Neural progenitor cell (in vitro differentiated cells): ENCODE measurements at regions not wholly inside any gene's neighbourhood (a gene's known extent, or its start where the extent isn't known, plus 50 kb on each side); places are given as distances from the start of the nearest gene placed in this dataset.

Experiments used
- DNase-seq: peaks from one replicate; pipeline ENCODE4 v3.0.0-alpha.2; 2016; ENCODE audit warnings: low spot score
- H2AFZ ChIP-seq: fragments of 200-600 bp; sonication (generic); replicated peaks from 2 replicates; pipeline ENCODE4 v1.6.1; 2016; ENCODE audit warnings: antibody characterized with exemption
- H3F3A ChIP-seq: fragments of 200-600 bp; sonication (generic); 2 replicates; pipeline ENCODE4 v1.6.1; 2016; ENCODE audit warnings: antibody characterized with exemption, low read depth
- H3K27ac ChIP-seq: fragments of 200-600 bp; sonication (generic); 2 replicates; pipeline ENCODE4 v1.5.1; 2016; ENCODE audit warnings: mild to moderate bottlenecking
- H3K27me3 ChIP-seq: fragments of 200-600 bp; sonication (generic); 2 replicates; pipeline ENCODE4 v1.6.1; 2016; ENCODE audit warnings: mild to moderate bottlenecking, moderate library complexity
- H3K36me3 ChIP-seq: fragments of 200-600 bp; sonication (generic); 2 replicates; pipeline ENCODE4 v1.5.1; 2016
- H3K4me1 ChIP-seq: fragments of 200-600 bp; sonication (generic); 2 replicates; pipeline ENCODE4 v1.6.1; 2016; ENCODE audit warnings: mixed run types
- H3K4me2 ChIP-seq: fragments of 200-600 bp; sonication (generic); 2 replicates; pipeline ENCODE4 v1.6.1; 2016
- H3K4me3 ChIP-seq: fragments of 200-600 bp; sonication (generic); 2 replicates; pipeline ENCODE4 v1.5.1; 2016
- H3K79me2 ChIP-seq: fragments of 200-600 bp; sonication (generic); 2 replicates; pipeline ENCODE4 v1.6.1; 2016; ENCODE audit warnings: low read depth
- H3K9ac ChIP-seq: fragments of 200-600 bp; sonication (generic); 2 replicates; pipeline ENCODE4 v1.6.1; 2016
- H3K9me3 ChIP-seq: fragments of 200-600 bp; sonication (generic); 2 replicates; pipeline ENCODE4 v1.5.1; 2016; ENCODE audit warnings: low read depth
- H4K20me1 ChIP-seq: fragments of 200-600 bp; sonication (generic); 2 replicates; pipeline ENCODE4 v1.6.1; 2016; ENCODE audit warnings: low read depth
- H3K27ac Mint-ChIP-seq: 3 replicates; pipeline ENCODE4 v1.8.0; 2021; ENCODE audit warnings: mixed read lengths
- H3K27me3 Mint-ChIP-seq: 2 replicates; pipeline ENCODE4 v1.8.0; 2022; ENCODE audit warnings: low read depth, mild to moderate bottlenecking, inconsistent platforms, moderate library complexity, mixed read lengths; ENCODE audit not compliant: insufficient read depth
- H3K36me3 Mint-ChIP-seq: 3 replicates; pipeline ENCODE4 v1.8.0; 2021; ENCODE audit warnings: mixed read lengths
- H3K4me1 Mint-ChIP-seq: 3 replicates; pipeline ENCODE4 v1.8.0; 2021; ENCODE audit warnings: mixed read lengths
- H3K4me3 Mint-ChIP-seq: 3 replicates; pipeline ENCODE4 v1.8.0; 2021; ENCODE audit warnings: mild to moderate bottlenecking, moderate library complexity, mixed read lengths
- H3K9me3 Mint-ChIP-seq: 3 replicates; pipeline ENCODE4 v1.8.0; 2020; ENCODE audit warnings: mixed read lengths
- CTCF ChIP-seq: fragments of 200-600 bp; sonication (generic); IDR thresholded peaks from 2 replicates; pipeline ENCODE4 v1.5.1; 2017; ENCODE audit warnings: antibody characterized with exemption, mild to moderate bottlenecking
- EZH2 ChIP-seq: fragments of 200-600 bp; sonication (generic); IDR thresholded peaks from 2 replicates; pipeline ENCODE4 v1.6.1; 2017; ENCODE audit warnings: antibody characterized with exemption, mild to moderate bottlenecking, moderate library complexity
- EZH2phosphoT487 ChIP-seq: fragments of 200-600 bp; sonication (generic); IDR thresholded peaks from 2 replicates; pipeline ENCODE4 v1.6.1; 2017; ENCODE audit warnings: antibody characterized with exemption

GRCh38 chr2:65503746-65504145, 71.3 kb upstream of the SPRED2 start:
- Mint-ChIP-seq H3K9me3 (no peaks in the 10 kb centered on the region), H3K27me3 (peaks cover 3% of the 10 kb centered on the region), H3K36me3 (no peaks in the 10 kb centered on the region), H3K4me1 (peaks cover 3% of the 10 kb centered on the region), H3K27ac (no peak overlapping the region), H3K4me3 (no peak overlapping the region)
- Histone ChIP-seq H3K4me1 (no peaks in the 10 kb centered on the region), H3K9me3 (no peaks in the 10 kb centered on the region), H3K4me2 (no peak overlapping the region), H3K4me3 (no peak overlapping the region), H3K79me2 (no peaks in the 10 kb centered on the region), H3K9ac (no peak overlapping the region), H4K20me1 (no peaks in the 10 kb centered on the region), H3K27ac (no peak overlapping the region), H3K36me3 (no peaks in the 10 kb centered on the region), H3F3A (no peaks in the 10 kb centered on the region), H2AFZ (no peak overlapping the region), H3K27me3 (no peaks in the 10 kb centered on the region)
- DNase-seq, result no peak
- TF ChIP-seq EZH2phosphoT487 (no peak), CTCF (no peak), EZH2 (no peak)

GRCh38 chr2:65501836-65502235, 69.4 kb upstream of the SPRED2 start:
- no peak for DNase-seq
- no peak overlapping the region for H3K27ac Mint-ChIP-seq
- H3K4me1 Mint-ChIP-seq, result peaks cover 3% of the 10 kb centered on the region
- H3K4me3 ChIP-seq, result no peak overlapping the region
- no peak overlapping the region for H3K9ac ChIP-seq
- TF ChIP-seq EZH2 (no peak), EZH2phosphoT487 (no peak), CTCF (no peak)
- H3K36me3 Mint-ChIP-seq, result no peaks in the 10 kb centered on the region
- no peak overlapping the region for H2AFZ ChIP-seq
- H3K27ac ChIP-seq, result no peak overlapping the region
- no peaks in the 10 kb centered on the region for H3K9me3 Mint-ChIP-seq
- H4K20me1 ChIP-seq, result no peaks in the 10 kb centered on the region
- no peaks in the 10 kb centered on the region for H3F3A ChIP-seq
- H3K27me3 ChIP-seq, result no peaks in the 10 kb centered on the region
- H3K27me3 Mint-ChIP-seq, result peaks cover 3% of the 10 kb centered on the region
- no peak overlapping the region for H3K4me3 Mint-ChIP-seq
- no peaks in the 10 kb centered on the region for H3K4me1 ChIP-seq
- H3K4me2 ChIP-seq, result no peak overlapping the region
- no peaks in the 10 kb centered on the region for H3K79me2 ChIP-seq
- H3K36me3 ChIP-seq, result no peaks in the 10 kb centered on the region
- no peaks in the 10 kb centered on the region for H3K9me3 ChIP-seq

GRCh38 chr2:65501074-65501473, 68.7 kb upstream of the SPRED2 start:
- Histone ChIP-seq H3K27me3 (no peaks in the 10 kb centered on the region), H3K9me3 (no peaks in the 10 kb centered on the region), H3K9ac (no peak overlapping the region), H3K4me2 (no peak overlapping the region), H3K4me1 (no peaks in the 10 kb centered on the region), H4K20me1 (no peaks in the 10 kb centered on the region), H3K79me2 (no peaks in the 10 kb centered on the region), H3K27ac (no peak overlapping the region), H3F3A (no peaks in the 10 kb centered on the region), H2AFZ (no peak overlapping the region), H3K4me3 (no peak overlapping the region), H3K36me3 (no peaks in the 10 kb centered on the region)
- Mint-ChIP-seq H3K27me3 (peaks cover 3% of the 10 kb centered on the region), H3K4me3 (no peak overlapping the region), H3K9me3 (no peaks in the 10 kb centered on the region), H3K4me1 (peaks cover 3% of the 10 kb centered on the region), H3K36me3 (no peaks in the 10 kb centered on the region), H3K27ac (no peak overlapping the region)
- TF ChIP-seq EZH2, result no peak
- no peak for DNase-seq

GRCh38 chr2:65500310-65501040, 68.1 kb upstream of the SPRED2 start:
- Mint-ChIP-seq H3K4me3 (no peak overlapping the region), H3K27ac (no peak overlapping the region), H3K4me1 (peaks cover 3% of the 10 kb centered on the region), H3K27me3 (peaks cover 3% of the 10 kb centered on the region), H3K9me3 (no peaks in the 10 kb centered on the region), H3K36me3 (no peaks in the 10 kb centered on the region)
- Histone ChIP-seq H3K9me3 (no peaks in the 10 kb centered on the region), H3K4me3 (no peak overlapping the region), H3K4me1 (no peaks in the 10 kb centered on the region), H3K79me2 (no peaks in the 10 kb centered on the region), H3K27ac (no peak overlapping the region), H3K27me3 (no peaks in the 10 kb centered on the region), H3F3A (no peaks in the 10 kb centered on the region), H4K20me1 (no peaks in the 10 kb centered on the region), H3K4me2 (no peak overlapping the region), H3K36me3 (no peaks in the 10 kb centered on the region), H2AFZ (no peak overlapping the region), H3K9ac (no peak overlapping the region)
- DNase-seq, result no peak
- TF ChIP-seq EZH2phosphoT487, result no peak
- TF ChIP-seq EZH2, result no peak
- TF ChIP-seq CTCF, result no peak
